ENCODE measurements at regions not wholly inside any gene's neighbourhood (a gene's known extent, or its start where the extent isn't known, plus 50 kb on each side); places are given as distances from the start of the nearest gene placed in this dataset.

GRCh38 chr14:22096514-22096895, 422.9 kb upstream of the OR4E1 start:
- peak overlapping the region; percentile 53 for H3K27ac ChIP-seq (ENCODE audit: low read length)
- POLR2A ChIA-PET = interaction anchor here in 1 of 2 donors (0.7 kb wide), 1 partner anchor 714 kb away, joined by 3 read pairs; no protein-coding TSS in a partner anchor
- ATAC-seq (replicated peaks in 1 of 4) = peak; percentile 58 to 84 (median 67)

DNA sequence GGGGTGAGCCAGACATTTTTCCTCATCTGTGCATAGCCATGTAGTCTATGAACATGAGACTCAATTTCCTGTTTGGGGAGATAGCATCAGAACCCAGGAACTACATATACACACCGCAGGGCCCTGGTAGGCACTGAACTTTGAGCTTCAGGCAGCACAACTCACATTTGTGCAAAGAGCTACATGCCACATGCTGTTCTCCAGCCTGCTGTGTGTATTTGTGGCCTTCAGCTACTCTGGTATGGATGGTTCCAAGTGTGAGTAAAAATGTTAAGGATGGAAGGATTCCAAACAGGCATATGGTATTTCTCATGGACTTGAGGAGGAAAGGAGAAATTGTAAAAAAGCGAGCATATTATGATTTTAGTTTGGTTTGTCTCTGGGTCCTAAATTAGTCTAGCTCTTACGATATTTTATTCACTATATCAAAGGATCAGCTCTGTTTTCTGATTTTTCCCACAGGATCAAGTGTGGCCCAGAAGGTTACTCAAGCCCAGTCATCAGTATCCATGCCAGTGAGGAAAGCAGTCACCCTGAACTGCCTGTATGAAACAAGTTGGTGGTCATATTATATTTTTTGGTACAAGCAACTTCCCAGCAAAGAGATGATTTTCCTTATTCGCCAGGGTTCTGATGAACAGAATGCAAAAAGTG, 422.4 kb upstream of the OR4E1 start:
- no CpG with 5 or more reads among the region's 4 CpGs for WGBS (ENCODE audit: insufficient coverage)
- H3K27me3 ChIP-seq (replicated peaks in 1 of 2; ENCODE audit: control insufficient read depth in 2 of 2, extremely low read depth in 1 of 2, insufficient read depth in 2 of 2, low read length in 1 of 2) = no peaks in the 10 kb centered on the region
- H3K27ac Mint-ChIP-seq = peak overlapping the region; percentile 91 to 92
- DNase-seq = peak in 11 of 35 experiments; percentile 5 to 56 (median 20)
- ChIA-PET POLR2A (interaction anchor here (0.6 to 0.7 kb wide), 2 partner anchors 28 to 713 kb away, joined by 3 read pairs; no protein-coding TSS in a partner anchor), CTCF (interaction anchor here in 1 of 2 donors (0.5 to 1.4 kb wide), 8 partner anchors 9 to 123 kb away, joined by 3 to 5 read pairs (median 3); no protein-coding TSS in a partner anchor)
- no peaks in the 10 kb centered on the region for H3K36me3 ChIP-seq (ENCODE audit: control insufficient read depth in 2 of 2, extremely low read depth in 1 of 2, insufficient read depth in 1 of 2, low read length in 1 of 2)
- no peaks in the 10 kb centered on the region for H3K27me3 Mint-ChIP-seq
- H3K4me1 ChIP-seq (ENCODE audit: control insufficient read depth in 1 of 2, extremely low read depth in 1 of 2, insufficient read depth in 2 of 2, low read length in 2 of 2) = peaks cover 11 to 41% of the 10 kb centered on the region in 2 experiments
- ATAC-seq (replicated peaks in 1 of 4) = peak; percentile 43 to 73 (median 64)
- H3K27ac ChIP-seq (ENCODE audit: low read length) = peak overlapping the region; percentile 53
- H3K4me3 ChIP-seq (ENCODE audit: control insufficient read depth in 1 of 2, extremely low read depth in 1 of 2, low read length in 1 of 2) = peak overlapping the region; percentile 23 to 30
- no peaks in the 10 kb centered on the region for H3K9me3 ChIP-seq
- H3K4me1 Mint-ChIP-seq = peaks cover 37 to 57% (median 53%) of the 10 kb centered on the region in 3 donors
- peak overlapping the region; percentile 66 to 73 (median 72) for H3K4me3 Mint-ChIP-seq
- no peaks in the 10 kb centered on the region for H3K9me3 Mint-ChIP-seq
- H3K36me3 Mint-ChIP-seq = no peaks in the 10 kb centered on the region

More at GRCh38 chr14:22096514-22096895, 422.9 kb upstream of the OR4E1 start:
- WGBS (ENCODE audit: insufficient coverage) = no CpG with 5 or more reads among the region's 4 CpGs
- H3K4me1 ChIP-seq (ENCODE audit: control insufficient read depth in 1 of 2, extremely low read depth in 1 of 2, insufficient read depth in 2 of 2, low read length in 2 of 2) = peaks cover 11 to 41% of the 10 kb centered on the region in 2 experiments
- Mint-ChIP-seq H3K36me3 (no peaks in the 10 kb centered on the region), H3K9me3 (no peaks in the 10 kb centered on the region), H3K4me3 (peak overlapping the region; percentile 66 to 73 (median 72)), H3K4me1 (peaks cover 37 to 57% (median 53%) of the 10 kb centered on the region in 3 donors), H3K27me3 (no peaks in the 10 kb centered on the region), H3K27ac (peak overlapping the region; percentile 91 to 92)
- H3K4me3 ChIP-seq (ENCODE audit: control insufficient read depth in 1 of 2, extremely low read depth in 1 of 2, low read length in 1 of 2) = peak overlapping the region; percentile 23 to 30
- no peaks in the 10 kb centered on the region for H3K9me3 ChIP-seq
- CTCF ChIA-PET = interaction anchor here in 1 of 2 donors (0.6 to 1.2 kb wide), 3 partner anchors 8 to 31 kb away, joined by 3 to 4 read pairs (median 3); no protein-coding TSS in a partner anchor
- peak in 4 of 35 experiments; percentile 6 to 51 (median 22) for DNase-seq
- no peaks in the 10 kb centered on the region for H3K27me3 ChIP-seq (replicated peaks in 1 of 2; ENCODE audit: control insufficient read depth in 2 of 2, extremely low read depth in 1 of 2, insufficient read depth in 2 of 2, low read length in 1 of 2)
- H3K36me3 ChIP-seq (ENCODE audit: control insufficient read depth in 2 of 2, extremely low read depth in 1 of 2, insufficient read depth in 1 of 2, low read length in 1 of 2) = no peaks in the 10 kb centered on the region

DNA sequence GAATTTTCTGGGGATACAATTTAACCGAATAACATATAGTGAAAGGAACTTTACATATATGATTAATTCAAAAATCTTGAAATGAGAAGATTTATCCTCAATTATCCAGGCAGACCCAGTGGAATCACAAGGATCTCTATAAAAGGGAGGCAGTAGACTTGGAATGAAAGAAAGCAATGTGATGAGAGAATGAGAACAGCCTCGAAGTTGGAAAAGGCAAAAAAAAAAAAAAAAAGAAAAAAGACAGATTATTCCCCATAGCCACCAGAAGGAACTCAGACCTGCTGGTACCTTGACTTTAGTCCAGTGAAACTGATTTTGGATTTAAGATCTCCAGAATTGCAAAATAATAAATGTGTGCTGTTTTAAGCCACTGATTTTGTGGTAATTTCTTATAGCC, 416.3 kb upstream of the OR4E1 start:
- DNase-seq = no peak
- no peaks in the 10 kb centered on the region for H3K9me3 ChIP-seq
- POLR2A ChIA-PET = no interaction called here
- H3K36me3 ChIP-seq (ENCODE audit: control insufficient read depth in 2 of 2, extremely low read depth in 1 of 2, insufficient read depth in 1 of 2, low read length in 1 of 2) = no peaks in the 10 kb centered on the region
- no peak for ATAC-seq (replicated peaks in 1 of 4)
- no peaks in the 10 kb centered on the region for H3K27me3 ChIP-seq (replicated peaks in 1 of 2; ENCODE audit: control insufficient read depth in 2 of 2, extremely low read depth in 1 of 2, insufficient read depth in 2 of 2, low read length in 1 of 2)
- no peaks in the 10 kb centered on the region for H3K36me3 Mint-ChIP-seq
- CTCF ChIA-PET = no interaction called here
- H3K27ac Mint-ChIP-seq = no peak overlapping the region
- peaks cover 9 to 20% (median 18%) of the 10 kb centered on the region in 3 donors for H3K4me1 Mint-ChIP-seq
- no CpG with 5 or more reads among the region's 2 CpGs for WGBS (ENCODE audit: insufficient coverage)
- no peak overlapping the region for H3K27ac ChIP-seq (ENCODE audit: low read length)
- peaks cover under 1 to 12% of the 10 kb centered on the region in 2 experiments for H3K4me1 ChIP-seq (ENCODE audit: control insufficient read depth in 1 of 2, extremely low read depth in 1 of 2, insufficient read depth in 2 of 2, low read length in 2 of 2)
- no peak overlapping the region for H3K4me3 Mint-ChIP-seq
- no peaks in the 10 kb centered on the region for H3K27me3 Mint-ChIP-seq
- H3K9me3 Mint-ChIP-seq = no peaks in the 10 kb centered on the region
- no peak overlapping the region for H3K4me3 ChIP-seq (ENCODE audit: control insufficient read depth in 1 of 2, extremely low read depth in 1 of 2, low read length in 1 of 2)

- H3K4me3 Mint-ChIP-seq = no peak overlapping the region
Observed at GRCh38 chr14:22088614-22089342, 415.2 kb upstream of the OR4E1 start.

GRCh38 chr14:22086131-22086530, 412.5 kb upstream of the OR4E1 start:
- DNase-seq = peak in 1 of 35 experiments; percentile 6
- Mint-ChIP-seq H3K36me3 (no peaks in the 10 kb centered on the region), H3K9me3 (no peaks in the 10 kb centered on the region), H3K27me3 (no peaks in the 10 kb centered on the region), H3K4me3 (peak overlapping the region; percentile 48 to 76 (median 67)), H3K4me1 (peaks cover 21 to 29% (median 26%) of the 10 kb centered on the region in 3 donors), H3K27ac (peak overlapping the region; percentile 61 to 88)
- no peak overlapping the region for H3K27ac ChIP-seq (ENCODE audit: low read length)
- H3K4me1 ChIP-seq (ENCODE audit: control insufficient read depth in 1 of 2, extremely low read depth in 1 of 2, insufficient read depth in 2 of 2, low read length in 2 of 2) = peaks cover 6 to 14% of the 10 kb centered on the region in 2 experiments
- no CpG with 5 or more reads among the region's 1 CpG for WGBS (ENCODE audit: insufficient coverage)
- no peak for ATAC-seq (replicated peaks in 1 of 4)
- H3K4me3 ChIP-seq (ENCODE audit: control insufficient read depth in 1 of 2, extremely low read depth in 1 of 2, low read length in 1 of 2) = peak overlapping the region in 1 of 2 donors; percentile 4
- ChIA-PET POLR2A (no interaction called here), CTCF (no interaction called here)
- H3K36me3 ChIP-seq (ENCODE audit: control insufficient read depth in 2 of 2, extremely low read depth in 1 of 2, insufficient read depth in 1 of 2, low read length in 1 of 2) = no peaks in the 10 kb centered on the region
- no peaks in the 10 kb centered on the region for H3K9me3 ChIP-seq
- no peaks in the 10 kb centered on the region for H3K27me3 ChIP-seq (replicated peaks in 1 of 2; ENCODE audit: control insufficient read depth in 2 of 2, extremely low read depth in 1 of 2, insufficient read depth in 2 of 2, low read length in 1 of 2)

More at GRCh38 chr14:22088614-22089342, 415.2 kb upstream of the OR4E1 start:
- no peaks in the 10 kb centered on the region for H3K27me3 ChIP-seq (replicated peaks in 1 of 2; ENCODE audit: control insufficient read depth in 2 of 2, extremely low read depth in 1 of 2, insufficient read depth in 2 of 2, low read length in 1 of 2)
- peaks cover 6 to 16% of the 10 kb centered on the region in 2 experiments for H3K4me1 ChIP-seq (ENCODE audit: control insufficient read depth in 1 of 2, extremely low read depth in 1 of 2, insufficient read depth in 2 of 2, low read length in 2 of 2)
- ChIA-PET CTCF (no interaction called here), POLR2A (no interaction called here)
- no peaks in the 10 kb centered on the region for H3K36me3 Mint-ChIP-seq
- H3K4me1 Mint-ChIP-seq = peaks cover 14 to 23% (median 18%) of the 10 kb centered on the region in 3 donors
- no peaks in the 10 kb centered on the region for H3K36me3 ChIP-seq (ENCODE audit: control insufficient read depth in 2 of 2, extremely low read depth in 1 of 2, insufficient read depth in 1 of 2, low read length in 1 of 2)
- H3K27ac Mint-ChIP-seq = no peak overlapping the region
- H3K27ac ChIP-seq (ENCODE audit: low read length) = no peak overlapping the region
- DNase-seq (no peak), ATAC-seq (replicated peaks in 1 of 4) (no peak)
- no peaks in the 10 kb centered on the region for H3K27me3 Mint-ChIP-seq
- no peaks in the 10 kb centered on the region for H3K9me3 Mint-ChIP-seq
- no peak overlapping the region for H3K4me3 ChIP-seq (ENCODE audit: control insufficient read depth in 1 of 2, extremely low read depth in 1 of 2, low read length in 1 of 2)
- no peaks in the 10 kb centered on the region for H3K9me3 ChIP-seq
- WGBS (ENCODE audit: insufficient coverage) = no CpG with 5 or more reads among the region's 2 CpGs

All from T-cell (primary cell).